Adrenal gland (tissue), 9 donors: ENCODE measurements at regions not wholly inside any gene's neighbourhood (a gene's known extent, or its start where the extent isn't known, plus 50 kb on each side); places are given as distances from the start of the nearest gene placed in this dataset.

Experiments
- DNase-seq, 7 donors: peaks; one replicate each; pipeline ENCODE4 v3.0.0-alpha.2; 2019 to 2020
- H3K27ac ChIP-seq, 5 donors: fragments of 200-600 bp; sonication (generic) in 4 of 5; 1 replicate in 3 of 5; 2 replicates in 2 of 5; pipeline versions ENCODE4 v1.5.1 to v1.8.0; 2016 to 2020; ENCODE audit warnings: mild to moderate bottlenecking in 1 of 5
- H3K27me3 ChIP-seq: fragments of 200-600 bp; 2 replicates; pipeline ENCODE4 v1.8.0; 2021
- H3K36me3 ChIP-seq, 2 donors: fragments of 200-600 bp; replicated peaks in 1 of 2; 1 replicate in 1 of 2; 2 replicates in 1 of 2; pipeline versions ENCODE4 v1.5.1 to v1.8.0; 2018 to 2022
- H3K4me1 ChIP-seq, 2 donors: fragments of 200-600 bp; replicated peaks in 1 of 2; 1 replicate in 1 of 2; 2 replicates in 1 of 2; pipeline versions ENCODE4 v1.5.1 to v1.8.0; 2018 to 2021
- H3K4me3 ChIP-seq, 4 donors: fragments of 200-600 bp; sonication (generic) in 3 of 4; one replicate each; pipeline ENCODE4 v1.5.1; 2016 to 2018
- H3K9me3 ChIP-seq, 3 donors: fragments of 200-600 bp; sonication (generic) in 1 of 3; replicated peaks in 1 of 3; 1 replicate in 2 of 3; 2 replicates in 1 of 3; pipeline versions ENCODE4 v1.5.1 to v1.8.0; 2016 to 2021
- CTCF ChIP-seq, 6 experiments: fragments of 450-650 bp in 4 of 6; fragments of 200-600 bp in 2 of 6; sonication (generic) in 1 of 6; IDR thresholded peaks; 1 replicate in 5 of 6; 2 replicates in 1 of 6; pipeline versions ENCODE4 v1.5.1 to v1.8.0; 2016 to 2021; ENCODE audit warnings: antibody characterized with exemption in 6 of 6, mild to moderate bottlenecking in 2 of 6, moderate library complexity in 1 of 6
- POLR2A ChIP-seq, 2 donors: fragments of 450-650 bp; IDR thresholded peaks; one replicate each; pipeline ENCODE4 v1.6.1; 2017; ENCODE audit warnings: antibody characterized with exemption in 2 of 2, mild to moderate bottlenecking in 2 of 2, moderate library complexity in 1 of 2
- WGBS, 4 donors: extraction: QIAGEN DNeasy Blood & Tissue Kit in 2 of 4; methylation state at CpG; one replicate each; pipeline versions ENCODE4 v1.1.5 to v1.1.7; 2013 to 2017; 5-methylcytosine and 5-hydroxymethylcytosine counted together
- intact Hi-C, 2 donors: fragments of 100-400 bp; cut with DNase I; formaldehyde crosslinking; loops; one replicate each; pipeline versions ENCODE4 v1.14.1 to v1.15.0; 2022 to 2023
- donor health status: healthy with polysubstance abuse.
- donor health status: Bipolar disorder and iron deficiency.
- donor health status: DM: yes; HTN: yes; CAD: no.
- donor health status: DM: no; HTN: no; CAD: no.
- donor health status: DM: no; HTN: no; CAD: no.

- intact Hi-C loops, result no loop called here
- 85 to 92% (median 87%) methylated on average over 2 of the region's 2 CpGs for WGBS, 4 donors
These were observed 104.6 kb downstream of the ENC1 start for GRCh38 chr5:74535926-74536325.

GRCh38 chr5:74534397-74535129 is 106.0 kb downstream of the ENC1 start:
- WGBS, 4 donors, result 81 to 88% (median 85%) methylated on average over 2 of the region's 2 CpGs
- no peaks in the 10 kb centered on the region for H3K36me3 ChIP-seq
- TF ChIP-seq CTCF (IDR thresholded peaks at IDR 0.05) (no peak), POLR2A (IDR thresholded peaks at IDR 0.05) (no peak)
- H3K4me1 ChIP-seq, result no peaks in the 10 kb centered on the region
- no peak overlapping the region for H3K27ac ChIP-seq
- H3K4me3 ChIP-seq, result no peak overlapping the region
- no peaks in the 10 kb centered on the region for H3K27me3 ChIP-seq
- intact Hi-C loops, result no loop called here
- H3K9me3 ChIP-seq, result no peaks in the 10 kb centered on the region
- no peak for DNase-seq

More at GRCh38 chr5:74535926-74536325, 104.6 kb downstream of the ENC1 start:
- H3K27me3 ChIP-seq, result no peaks in the 10 kb centered on the region
- no peak overlapping the region for H3K4me3 ChIP-seq
- no peak for DNase-seq
- no peak overlapping the region for H3K27ac ChIP-seq
- no peaks in the 10 kb centered on the region for H3K36me3 ChIP-seq
- H3K4me1 ChIP-seq, result no peaks in the 10 kb centered on the region
- no peak for TF ChIP-seq POLR2A (IDR thresholded peaks at IDR 0.05)
- TF ChIP-seq CTCF (IDR thresholded peaks at IDR 0.05), result no peak
- no peaks in the 10 kb centered on the region for H3K9me3 ChIP-seq

GRCh38 chr5:74530326-74531050 is 110.0 kb downstream of the ENC1 start:
- intact Hi-C loops, result no loop called here
- no peak for DNase-seq
- no peak overlapping the region for H3K4me3 ChIP-seq
- no peaks in the 10 kb centered on the region for H3K36me3 ChIP-seq
- TF ChIP-seq CTCF (IDR thresholded peaks at IDR 0.05) (no peak), POLR2A (IDR thresholded peaks at IDR 0.05) (no peak)
- no peak overlapping the region for H3K27ac ChIP-seq
- H3K4me1 ChIP-seq, result no peaks in the 10 kb centered on the region
- WGBS, 4 donors, result 57 to 85% (median 73%) methylated on average over 4 of the region's 4 CpGs
- no peaks in the 10 kb centered on the region for H3K27me3 ChIP-seq
- H3K9me3 ChIP-seq, result no peaks in the 10 kb centered on the region

- H3K9me3 ChIP-seq, result no peaks in the 10 kb centered on the region
- no peak for DNase-seq
- no peaks in the 10 kb centered on the region for H3K27me3 ChIP-seq
- intact Hi-C loops, result no loop called here
- TF ChIP-seq CTCF (IDR thresholded peaks at IDR 0.05) (no peak), POLR2A (IDR thresholded peaks at IDR 0.05) (no peak)
- H3K4me1 ChIP-seq, result no peaks in the 10 kb centered on the region
- WGBS, 4 donors, result 74 to 90% (median 79%) methylated on average over 7 of the region's 7 CpGs
- H3K27ac ChIP-seq, result no peak overlapping the region
- H3K4me3 ChIP-seq, result no peak overlapping the region
- H3K36me3 ChIP-seq, result no peaks in the 10 kb centered on the region
These were observed 111.4 kb downstream of the ENC1 start for GRCh38 chr5:74529101-74529500.
